ENCODE measurements at regions not wholly inside any gene's neighbourhood (a gene's known extent, or its start where the extent isn't known, plus 50 kb on each side); places are given as distances from the start of the nearest gene placed in this dataset.

GRCh38 chr2:209194717-209195116 is 229.1 kb upstream of the MAP2 start:
- TF ChIP-seq CTCF (IDR thresholded peaks at IDR 0.05) (no peak), EZH2 (IDR thresholded peaks at IDR 0.05; ENCODE audit: borderline replicate concordance, insufficient read depth, low read depth, low read length, poor library complexity, severe bottlenecking) (no peak)
